GM13977 (cell line): ENCODE measurements at regions not wholly inside any gene's neighbourhood (a gene's known extent, or its start where the extent isn't known, plus 50 kb on each side); places are given as distances from the start of the nearest gene placed in this dataset.

ENCODE experiments used
- DNase-seq: peaks from one replicate; pipeline ENCODE4 v3.0.0; 2012; ENCODE audit warnings: low spot score
- CTCF ChIP-seq: IDR thresholded peaks from 2 replicates; pipeline ENCODE4 v1.5.1; 2012; ENCODE audit warnings: mild to moderate bottlenecking, control low read depth; ENCODE audit not compliant: insufficient read depth; ENCODE audit errors: extremely low read depth, missing control alignments
- in situ Hi-C: fragments of 300-500 bp; cut with MboI; formaldehyde crosslinking; loops from one replicate; pipeline ENCODE4 v1.12.0; 2022; ENCODE audit warnings: low sequenced_read_pairs, low pct_unique_long_range_greater_than_20kb, mixed read lengths, inconsistent platforms; ENCODE audit not compliant: unreplicated experiment

- DNase-seq, result no peak
- TF ChIP-seq CTCF, result no peak
- in situ Hi-C loops, result no loop called here
Observed at GRCh38 chr13:99034333-99035085, 56.6 kb upstream of the DOCK9 start.

GRCh38 chr13:99035715-99036114, 57.9 kb upstream of the DOCK9 start:
- in situ Hi-C loops, result no loop called here
- no peak for DNase-seq
- TF ChIP-seq CTCF, result no peak

DNA sequence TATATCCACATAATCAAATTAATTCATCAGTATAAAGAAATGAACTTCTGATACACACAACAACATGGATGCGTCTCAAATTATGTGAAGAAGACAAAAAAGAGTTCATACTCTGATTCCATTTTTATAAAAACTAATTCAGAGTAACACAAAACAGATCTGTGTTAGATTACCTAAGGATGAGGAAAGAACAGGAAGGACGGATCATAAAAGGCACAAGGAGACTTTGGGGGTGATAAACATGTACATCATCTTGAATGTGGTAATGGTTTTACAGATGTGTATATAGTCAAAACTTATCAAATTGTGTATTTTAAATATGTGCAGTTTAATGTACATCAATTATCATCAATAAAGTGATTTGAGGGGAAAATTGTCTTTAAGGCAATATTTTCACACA, 59.9 kb upstream of the DOCK9 start:
- DNase-seq, result no peak
- TF ChIP-seq CTCF, result no peak
- in situ Hi-C loops, result no loop called here

GRCh38 chr13:99039718-99040280, 61.9 kb upstream of the DOCK9 start:
- in situ Hi-C loops, result no loop called here
- DNase-seq, result no peak
- TF ChIP-seq CTCF, result no peak

GRCh38 chr13:99040536-99041131, 62.8 kb upstream of the DOCK9 start:
- in situ Hi-C loops, result no loop called here
- no peak for TF ChIP-seq CTCF
- DNase-seq, result no peak

- in situ Hi-C loops, result no loop called here
- no peak for DNase-seq
- no peak for TF ChIP-seq CTCF
Observed at GRCh38 chr13:99041337-99041736, 63.5 kb upstream of the DOCK9 start.
